HG03342 (cell line): ENCODE measurements at regions not wholly inside any gene's neighbourhood (a gene's known extent, or its start where the extent isn't known, plus 50 kb on each side); places are given as distances from the start of the nearest gene placed in this dataset.
"Not testable (repeated sequence)": the region's sequence is repeated elsewhere in the genome, so short reads cannot be mapped to it uniquely, and the experiment has no call there.

Source experiments
- ATAC-seq: cut with Tn5 transposase; IDR thresholded peaks from one replicate; pipeline ENCODE4 v1.9.1; 2021; ENCODE audit warnings: mild to moderate bottlenecking, moderate library complexity; ENCODE audit not compliant: unreplicated experiment

DNA sequence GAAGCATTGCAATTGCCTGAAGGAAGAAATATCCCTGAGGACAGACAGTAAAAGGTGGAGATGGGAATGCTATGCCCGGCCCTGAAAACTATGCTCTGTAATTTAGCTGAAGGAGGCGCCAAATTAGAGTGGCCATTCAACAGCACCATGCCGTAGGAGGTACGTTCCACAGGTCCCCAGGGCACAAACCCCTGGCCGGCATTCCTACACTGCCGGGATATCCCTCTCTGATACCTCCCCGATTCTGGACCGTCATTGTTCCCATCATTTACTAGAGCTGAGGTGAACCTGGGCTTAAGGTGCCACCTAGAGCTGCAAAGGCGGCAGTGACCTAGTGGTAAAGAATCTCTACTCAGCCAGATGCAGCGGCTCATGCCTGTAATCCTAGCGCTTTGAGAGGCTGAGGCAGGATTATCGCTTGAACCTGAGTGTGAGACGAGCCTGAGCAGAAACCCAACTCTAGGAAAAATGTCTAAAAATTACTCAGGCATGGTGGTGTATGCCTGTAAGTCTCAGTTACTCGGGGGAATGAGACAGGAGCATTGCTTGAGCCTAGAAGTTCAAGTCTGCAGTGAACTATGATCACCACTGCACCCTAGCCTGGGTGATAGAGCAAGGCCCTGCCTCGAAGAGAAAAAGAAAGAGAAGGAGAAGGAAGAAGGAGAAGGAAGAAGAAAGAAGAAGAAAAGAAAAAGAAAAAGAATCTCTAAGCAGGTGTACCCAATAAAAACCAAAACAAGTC is 53.0 kb upstream of the TNKS2 start:
- no peak for ATAC-seq

DNA sequence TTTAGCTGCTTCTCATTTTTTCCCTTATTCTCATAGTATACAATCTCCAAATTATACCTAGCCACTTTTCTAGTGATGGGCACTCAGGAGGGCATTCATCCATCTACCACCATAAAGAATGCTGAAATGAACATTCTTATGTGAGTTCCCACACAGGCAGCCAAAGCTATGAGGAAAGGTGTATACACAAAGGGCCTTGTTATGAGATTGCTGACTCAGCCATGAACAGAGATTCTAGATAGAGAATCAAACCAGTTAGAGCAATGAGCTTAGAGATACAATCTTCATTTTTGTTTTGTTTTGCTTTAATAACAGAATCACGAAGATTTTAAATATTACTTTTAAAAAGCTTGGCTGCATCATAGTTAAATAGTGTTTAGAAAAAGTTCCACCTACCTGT is 54.8 kb upstream of the TNKS2 start:
- ATAC-seq: no peak

DNA sequence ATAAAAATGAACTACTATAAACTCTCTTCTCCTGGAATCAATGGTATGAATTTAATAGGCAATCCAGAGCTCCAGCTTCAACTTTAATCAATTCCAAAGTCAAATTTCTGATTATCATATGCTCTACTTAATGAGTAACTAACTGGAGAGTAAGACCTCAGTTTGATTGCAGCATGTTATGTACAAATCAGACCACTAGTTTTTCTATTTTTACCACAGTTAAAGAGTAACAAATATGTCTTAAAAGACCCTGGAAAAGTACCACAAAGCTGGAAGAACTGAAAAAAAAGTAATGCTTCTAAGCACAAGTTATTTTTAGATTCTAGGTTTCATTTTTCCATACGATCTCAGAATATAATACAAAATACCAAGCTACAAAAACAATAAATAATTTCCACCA is 56.0 kb upstream of the TNKS2 start:
- no peak for ATAC-seq

DNA sequence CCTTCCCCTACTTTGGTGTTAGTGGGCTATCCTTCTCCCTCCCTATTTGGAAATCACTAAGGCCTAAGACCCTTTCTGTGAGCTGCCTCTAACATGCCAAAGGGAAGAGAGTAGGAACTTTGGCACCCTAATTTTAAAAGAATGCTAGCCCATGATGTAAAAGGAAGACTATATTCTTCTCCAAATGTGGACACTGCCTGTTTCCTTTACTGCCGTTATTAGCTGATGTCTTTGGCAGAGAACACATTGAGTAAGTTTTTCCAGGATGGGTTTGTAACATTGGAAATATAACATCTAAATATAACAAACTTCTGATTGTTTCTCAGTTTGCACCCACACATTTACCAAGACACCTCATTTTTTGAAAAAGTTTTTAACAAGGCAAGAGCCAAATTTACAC is 56.9 kb upstream of the TNKS2 start:
- ATAC-seq: no peak

DNA sequence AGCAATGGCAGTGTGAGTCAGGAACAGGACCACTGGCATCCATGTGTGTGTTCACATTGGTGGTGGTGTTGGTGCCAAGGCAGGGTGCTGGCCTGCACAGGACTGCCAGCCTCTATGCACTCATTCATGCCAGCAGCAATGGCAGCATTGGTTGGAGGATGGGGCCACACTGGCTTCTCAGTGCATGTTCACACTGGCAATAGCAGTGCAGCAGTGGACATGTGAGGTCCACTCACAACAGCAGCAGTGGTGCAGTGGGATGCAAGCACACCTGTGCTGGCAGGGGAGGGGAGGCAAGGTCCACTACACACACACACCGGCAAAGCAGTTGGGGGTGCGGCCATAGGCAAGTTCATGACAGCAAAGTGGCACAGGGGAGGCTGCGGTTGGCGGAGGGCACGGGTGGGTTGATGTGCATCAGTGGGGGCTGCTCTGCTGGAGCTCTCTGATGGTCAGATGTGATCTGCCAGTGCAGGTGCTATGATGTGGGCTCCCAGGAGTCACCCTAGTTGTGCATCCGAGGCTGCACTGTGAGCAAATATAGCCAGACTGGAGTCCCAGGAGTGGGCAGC is 57.8 kb upstream of the TNKS2 start:
- no peak for ATAC-seq

DNA sequence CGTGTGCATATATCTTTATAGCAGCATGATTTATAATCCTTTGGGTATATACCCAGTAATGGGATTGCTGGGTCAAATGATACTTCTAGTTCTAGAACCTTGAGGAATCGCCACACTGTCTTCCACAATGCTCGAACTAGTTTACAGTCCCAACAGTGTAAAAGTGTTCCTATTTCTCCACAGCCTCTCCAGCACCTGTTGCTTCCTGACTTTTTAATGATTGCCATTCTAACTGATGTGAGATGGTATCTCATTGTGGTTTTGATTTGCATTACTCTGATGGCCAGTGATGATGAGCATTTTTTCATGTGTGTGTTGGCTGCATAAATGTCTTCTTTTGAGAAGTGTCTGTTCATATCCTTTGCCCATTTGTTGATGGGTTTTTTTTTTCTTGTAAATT is 66.0 kb upstream of the TNKS2 start:
- ATAC-seq: not testable (repeated sequence)

DNA sequence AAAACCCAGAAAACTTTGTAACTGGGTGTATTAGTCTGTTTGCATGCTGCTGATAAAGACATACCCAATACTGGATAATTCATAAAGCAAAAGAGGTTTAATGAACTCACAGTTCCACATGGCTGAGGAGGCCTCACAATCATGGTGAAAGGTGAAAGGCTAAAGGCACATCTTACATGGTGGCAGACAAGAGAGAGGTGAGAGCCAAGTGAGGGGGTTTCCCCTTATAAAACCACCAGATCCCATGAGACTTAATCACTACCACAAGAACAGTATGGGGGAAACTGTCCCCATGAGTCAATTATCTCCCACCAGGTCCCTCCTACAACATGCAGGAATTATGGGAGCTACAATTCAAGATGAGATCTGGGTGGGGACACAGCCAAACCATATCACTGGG is 68.9 kb upstream of the TNKS2 start:
- ATAC-seq: not testable (repeated sequence)

DNA sequence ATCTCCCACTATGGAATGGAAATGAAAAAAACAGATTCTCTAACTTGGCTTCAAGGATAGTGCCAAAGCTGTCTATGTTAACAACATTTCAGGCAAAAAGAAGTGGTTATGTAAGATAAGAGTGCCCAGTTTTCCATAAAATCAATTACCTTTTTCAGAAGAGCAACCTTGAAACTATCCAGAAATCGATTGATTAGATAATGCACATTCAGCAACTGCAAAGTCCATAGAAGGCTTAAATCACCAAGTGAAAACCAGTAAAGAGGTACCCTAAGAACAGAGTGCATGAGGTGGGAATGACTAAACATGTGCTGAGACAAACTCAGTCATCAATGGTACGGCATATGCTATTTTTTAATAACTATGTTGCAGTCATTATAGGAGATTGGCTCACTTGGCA is 71.9 kb upstream of the TNKS2 start:
- ATAC-seq: no peak

DNA sequence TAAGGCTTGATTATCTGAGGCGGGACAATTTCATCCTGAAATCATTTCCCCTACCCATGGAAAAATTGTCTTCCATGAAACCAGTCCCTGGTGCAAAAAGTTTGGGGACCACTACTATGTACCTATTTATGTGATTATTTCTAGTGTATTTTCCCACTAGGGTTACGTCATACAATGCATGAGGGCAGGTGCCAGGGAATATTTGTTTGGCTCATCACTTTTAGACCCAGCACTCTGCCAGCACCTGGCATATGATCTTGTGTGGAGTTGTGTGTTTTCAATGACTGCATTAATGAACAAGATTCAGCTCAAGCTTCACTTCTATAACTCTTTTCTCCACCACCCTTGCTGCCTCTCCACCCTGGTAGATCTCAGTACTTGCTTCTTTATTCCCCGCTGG is 73.3 kb upstream of the TNKS2 start:
- no peak for ATAC-seq

DNA sequence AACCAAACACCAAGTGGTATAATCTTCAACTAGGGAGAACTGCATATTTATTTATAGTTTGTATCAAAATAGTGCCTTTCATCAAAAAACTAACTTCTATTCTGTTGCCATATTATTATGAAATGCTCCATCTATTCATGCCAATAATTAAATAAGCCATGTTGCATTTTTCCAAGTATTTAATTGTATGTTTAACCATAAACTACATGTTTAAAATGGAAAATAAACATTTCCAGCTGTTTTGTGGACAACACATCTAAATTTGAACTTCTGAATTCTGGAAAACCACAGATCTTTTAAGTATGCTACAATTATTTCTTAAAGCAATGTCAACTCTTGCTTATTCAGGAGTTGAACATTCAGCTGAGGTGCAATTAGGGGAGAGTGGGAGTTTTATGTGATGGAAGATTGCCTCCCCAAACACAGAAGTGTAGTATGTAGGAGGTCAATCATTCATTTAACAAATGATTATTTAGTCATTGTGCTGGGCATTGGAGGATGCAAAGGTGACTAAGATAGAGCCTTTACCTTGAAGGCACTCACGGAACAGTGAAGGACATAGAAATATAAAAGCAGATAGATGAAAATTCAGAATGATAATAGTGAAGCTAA is 80.7 kb upstream of the PPP1R3C start:
- no peak for ATAC-seq

DNA sequence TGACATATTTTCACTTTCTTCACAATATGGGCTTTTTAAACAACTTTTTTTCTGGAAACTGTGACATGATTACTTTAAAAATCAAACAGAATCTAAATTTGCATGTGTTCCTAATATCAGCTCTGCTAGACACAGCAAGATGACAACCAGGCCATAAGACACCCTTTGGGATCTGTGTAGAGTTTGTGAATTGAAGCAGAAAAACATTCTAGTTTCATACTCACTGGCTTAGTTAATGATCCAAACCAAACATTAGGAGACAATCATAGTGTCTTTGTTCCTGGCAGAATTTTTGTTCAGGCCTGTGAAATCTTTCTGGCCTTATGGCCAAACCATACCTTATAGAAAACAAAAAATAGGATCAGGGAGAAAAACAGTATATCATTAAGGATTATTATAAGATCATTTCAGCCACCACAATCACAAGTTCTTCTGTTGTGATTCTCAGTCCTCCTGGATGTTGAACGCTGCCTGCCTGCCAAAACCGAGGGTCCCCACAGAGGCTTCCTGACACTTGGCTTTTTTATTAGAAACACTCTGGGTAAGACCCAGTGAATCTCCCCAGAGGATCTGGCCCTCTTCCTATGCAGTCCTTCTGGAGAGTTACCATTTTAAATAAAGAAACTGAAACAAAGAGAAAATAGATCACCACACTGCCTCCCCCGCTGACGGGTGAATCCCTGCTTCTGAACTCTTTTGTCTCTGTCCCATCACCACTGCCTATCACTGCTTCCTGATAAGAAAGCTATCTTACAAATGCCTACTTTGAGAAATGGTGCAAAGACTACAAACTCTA is 79.2 kb upstream of the PPP1R3C start:
- ATAC-seq: peak; percentile 79

DNA sequence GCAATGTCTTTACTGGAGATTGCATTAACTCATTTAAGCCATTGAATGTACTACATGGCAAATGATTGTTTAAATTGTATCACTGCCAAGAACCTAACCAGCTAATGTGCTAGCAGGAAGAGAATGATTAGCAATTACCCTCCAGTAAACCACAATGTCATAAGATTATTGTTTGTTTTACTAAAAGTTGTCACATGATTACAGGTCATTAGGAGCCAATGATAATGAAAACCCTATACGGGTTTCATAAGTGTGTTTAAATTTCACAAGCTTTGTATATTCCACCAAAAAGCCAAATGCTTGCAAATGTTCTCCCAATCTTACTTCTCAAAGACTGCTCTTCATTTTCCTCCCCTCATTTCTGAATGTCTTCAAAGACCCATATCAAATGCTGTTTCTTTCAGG is 76.5 kb upstream of the PPP1R3C start:
- ATAC-seq: no peak

DNA sequence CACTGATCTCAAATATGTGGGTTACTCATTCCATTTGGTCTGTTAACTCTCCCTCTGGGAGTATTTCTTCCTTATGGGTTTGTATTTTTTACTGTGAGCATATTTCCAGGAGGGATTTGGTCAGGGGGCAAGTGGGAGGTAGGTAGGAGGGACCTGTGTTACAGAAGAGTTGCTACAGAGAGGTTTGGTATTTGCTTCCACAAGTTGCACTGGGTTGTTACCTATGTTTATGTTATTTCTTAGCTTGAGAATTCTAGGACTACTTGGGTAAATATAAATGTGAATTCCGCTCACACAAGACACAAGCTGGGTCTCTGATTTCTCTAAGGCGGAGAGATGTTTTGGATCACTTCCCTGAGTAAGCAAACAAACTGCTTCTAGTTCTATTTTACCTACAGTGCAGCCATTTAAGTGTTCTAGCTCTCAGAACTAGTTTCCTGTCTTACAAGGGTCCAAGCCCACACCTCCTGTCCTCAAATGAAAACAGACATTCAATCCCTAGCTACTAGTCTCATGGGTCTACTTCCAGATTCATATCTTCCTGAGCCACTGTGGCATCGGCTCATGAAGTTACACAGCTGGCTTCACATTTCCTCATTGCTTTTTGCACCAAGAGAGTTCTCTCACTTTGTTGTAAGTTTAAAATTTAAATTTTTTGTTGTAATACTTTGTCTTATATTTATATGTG is 75.4 kb upstream of the PPP1R3C start:
- ATAC-seq: no peak

DNA sequence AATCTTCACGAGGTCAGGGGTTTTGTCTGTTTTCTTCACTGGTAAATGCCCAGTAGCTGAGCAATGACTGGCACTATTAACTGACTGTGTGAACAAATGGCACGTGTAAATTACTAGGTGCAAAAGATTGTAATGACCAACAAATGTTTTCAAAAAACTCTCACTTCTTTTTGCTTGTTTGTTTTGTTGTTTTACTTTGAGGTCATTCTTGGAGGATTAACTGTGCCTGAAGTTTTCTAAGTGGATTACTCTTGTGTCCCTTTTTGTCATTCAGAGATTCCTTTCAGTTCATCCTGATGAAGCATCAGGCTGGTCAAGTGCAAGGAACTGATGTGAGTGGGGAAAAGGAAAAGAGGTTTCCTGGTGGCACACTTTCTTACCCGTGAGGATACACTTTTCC is 74.4 kb upstream of the PPP1R3C start:
- ATAC-seq: no peak

DNA sequence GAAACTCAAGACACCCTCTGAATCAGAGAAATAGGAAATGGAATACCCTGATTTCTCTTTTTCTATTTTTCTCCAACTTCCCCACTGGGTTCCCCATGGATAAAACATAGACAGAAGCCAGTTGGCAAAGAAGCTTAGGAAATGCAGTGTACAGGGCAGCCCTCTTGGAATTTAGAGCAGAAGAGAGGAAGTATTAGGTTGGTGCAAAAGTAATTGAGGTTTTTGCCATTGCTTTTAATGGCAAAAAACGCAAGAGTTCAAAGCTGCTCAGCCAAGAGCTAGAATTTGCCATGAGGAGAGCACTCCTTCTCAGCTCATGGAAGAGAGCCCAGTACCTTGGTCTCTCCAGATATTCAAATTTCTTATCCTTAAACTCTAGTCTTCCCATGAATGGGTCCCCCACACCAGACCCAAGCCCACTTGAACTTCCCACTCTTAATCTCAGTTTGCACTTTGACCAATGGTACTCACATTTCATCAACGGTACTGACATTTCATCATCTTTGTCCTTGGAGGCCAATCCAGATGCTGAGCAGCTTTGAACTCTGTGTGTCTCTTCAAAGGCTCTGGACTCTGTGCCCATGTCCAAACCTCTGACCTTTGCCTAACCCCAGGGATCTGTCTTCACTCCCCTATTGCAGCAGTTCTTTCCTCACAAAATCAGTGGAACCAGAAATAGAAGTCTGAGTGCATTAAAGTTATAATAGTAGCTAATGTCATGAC is 73.2 kb upstream of the PPP1R3C start:
- ATAC-seq: no peak

DNA sequence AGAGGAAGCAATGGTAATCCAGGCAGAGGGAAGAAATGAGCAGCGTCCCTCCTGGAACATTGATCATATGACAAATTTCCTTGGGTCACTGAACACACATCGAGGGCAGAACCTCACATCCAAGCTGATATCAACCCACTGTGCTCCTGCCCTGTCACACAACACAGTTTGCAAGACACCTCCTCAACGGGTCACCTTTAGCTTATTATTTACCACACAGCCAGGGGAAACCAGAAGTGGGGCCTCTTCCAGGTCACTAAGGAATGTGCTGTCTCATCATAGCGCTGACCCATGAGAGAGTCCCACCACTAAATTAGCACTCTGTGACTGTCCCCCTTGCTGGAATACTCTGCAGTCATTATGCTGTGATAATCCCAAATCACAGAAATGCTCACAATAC is 69.7 kb upstream of the PPP1R3C start:
- no peak for ATAC-seq

DNA sequence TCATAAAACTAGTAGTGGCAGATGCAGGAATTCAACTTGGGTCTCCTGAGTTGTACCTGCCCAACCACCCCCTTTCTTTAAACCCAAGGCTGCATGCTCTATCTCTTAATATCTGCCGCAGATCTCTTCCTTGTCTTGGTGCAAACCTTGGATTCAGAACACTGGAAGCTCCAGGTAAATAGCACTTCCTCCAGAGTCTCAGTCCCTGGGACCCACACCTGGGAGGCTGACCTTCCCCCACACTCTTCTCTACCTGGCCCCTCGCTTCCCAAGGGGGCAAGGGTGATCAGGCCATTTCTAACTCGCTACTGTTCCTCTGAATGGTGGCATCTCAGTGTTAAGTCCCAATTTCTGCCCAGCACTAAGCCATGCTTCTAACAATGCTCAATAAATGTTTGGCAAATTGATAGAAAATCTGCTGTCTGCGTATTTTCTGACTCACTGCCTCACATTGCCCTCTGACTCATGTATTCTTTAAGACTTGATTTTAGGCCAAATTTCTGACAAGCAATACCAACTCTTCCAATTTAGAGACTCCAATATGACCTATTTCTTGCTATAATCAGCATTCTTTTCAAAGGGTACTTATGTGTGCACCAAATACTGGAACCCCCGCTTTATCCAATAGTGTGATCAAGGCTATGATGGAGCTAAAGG is 68.0 kb upstream of the PPP1R3C start:
- no peak for ATAC-seq

DNA sequence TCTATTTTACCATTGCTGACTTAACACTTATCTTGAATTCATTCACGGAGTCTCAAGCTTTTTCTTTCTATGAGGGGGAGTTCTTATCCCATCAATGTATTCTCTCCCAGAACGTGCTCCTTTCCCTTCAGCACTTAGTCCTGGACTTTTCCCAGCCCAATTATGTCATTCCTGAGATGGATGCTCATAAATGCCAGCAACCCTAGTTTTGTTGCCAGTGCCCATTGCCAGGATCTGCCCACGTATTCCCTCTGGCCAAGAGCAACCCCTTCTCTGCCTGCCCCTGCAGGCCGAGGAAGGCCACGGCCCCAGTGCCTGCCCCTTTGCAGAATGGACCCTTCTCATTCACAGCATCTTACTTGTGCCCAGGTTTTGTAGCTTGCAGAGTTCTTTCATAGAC is 67.4 kb upstream of the PPP1R3C start:
- ATAC-seq: no peak

DNA sequence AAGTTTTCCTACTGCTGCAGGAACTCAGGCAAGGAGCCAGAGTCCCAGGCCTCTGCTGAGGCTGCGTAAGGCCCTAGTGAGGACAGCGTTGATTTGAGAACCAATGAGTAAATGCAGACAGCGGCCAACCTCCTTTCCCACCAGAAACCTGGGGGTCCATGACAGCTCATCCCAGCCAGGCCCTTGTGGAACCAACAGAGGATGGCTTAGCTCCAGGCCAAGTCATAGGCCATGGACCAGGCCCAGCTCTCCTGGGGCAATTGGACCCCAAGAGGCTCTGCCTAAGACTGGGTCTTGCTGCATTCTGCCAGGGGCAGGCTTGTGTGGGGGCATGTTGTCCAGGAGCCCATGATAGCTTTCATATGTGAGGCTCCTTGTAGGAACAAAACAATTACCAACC is 65.4 kb upstream of the PPP1R3C start:
- ATAC-seq: no peak

DNA sequence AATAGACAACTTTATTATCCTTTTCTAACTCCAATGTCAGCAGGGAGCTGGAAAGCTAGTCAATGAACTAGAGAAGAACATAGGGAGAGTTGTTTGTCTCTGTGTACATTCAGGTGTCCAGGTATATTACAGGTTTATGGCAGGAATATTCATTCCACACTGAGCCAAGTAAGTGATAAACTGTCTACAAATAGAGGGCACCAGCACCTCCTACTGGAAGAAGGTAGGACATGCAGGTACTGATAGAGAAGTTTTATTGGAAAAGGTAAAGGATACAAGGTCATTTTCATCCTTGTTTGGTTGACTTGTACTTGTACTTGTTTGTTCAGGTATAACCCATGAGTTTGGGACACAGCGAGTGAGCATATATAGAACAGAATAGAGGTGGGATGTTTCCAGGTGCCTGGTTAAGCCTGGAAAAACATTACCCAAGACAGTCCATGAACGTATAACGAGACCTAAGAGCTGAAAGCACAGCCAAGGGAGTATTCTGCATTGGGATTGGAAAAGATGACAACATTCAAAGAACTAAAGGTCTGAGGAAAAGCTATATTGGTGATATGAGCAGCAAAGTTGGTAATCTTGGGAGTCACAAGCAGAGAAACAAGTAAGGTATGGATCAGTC is 61.4 kb upstream of the PPP1R3C start:
- no peak for ATAC-seq
